Mesodermal cell (in vitro differentiated cells): ENCODE measurements at regions not wholly inside any gene's neighbourhood (a gene's known extent, or its start where the extent isn't known, plus 50 kb on each side); places are given as distances from the start of the nearest gene placed in this dataset.

Experiments
- H3K27ac ChIP-seq: 2 replicates; pipeline ENCODE4 v1.7.0; 2013; ENCODE audit warnings: mild to moderate bottlenecking, low read depth, low read length, moderate library complexity; ENCODE audit not compliant: severe bottlenecking
- H3K36me3 ChIP-seq: 2 replicates; pipeline ENCODE4 v1.7.1; 2013; ENCODE audit warnings: mild to moderate bottlenecking, low read length, moderate library complexity; ENCODE audit not compliant: control insufficient read depth, insufficient read depth
- H3K4me1 ChIP-seq: one replicate; pipeline ENCODE4 v1.7.1; 2013; ENCODE audit warnings: mild to moderate bottlenecking, low read length; ENCODE audit not compliant: insufficient read depth, control insufficient read depth, poor library complexity, severe bottlenecking
- H3K4me3 ChIP-seq: 2 replicates; pipeline ENCODE4 v1.7.0; 2013; ENCODE audit warnings: low read length, control low read depth, mild to moderate bottlenecking; ENCODE audit not compliant: insufficient read depth, poor library complexity, severe bottlenecking; ENCODE audit errors: extremely low read depth
- H3K9me3 ChIP-seq: 2 replicates; pipeline ENCODE4 v1.7.1; 2013; ENCODE audit warnings: mild to moderate bottlenecking, low read length, moderate library complexity; ENCODE audit not compliant: control insufficient read depth
- WGBS, 2 experiments: methylation state at CpG; one replicate each; pipeline ENCODE4 v1.1.5; 2013; ENCODE audit warnings: missing lambda C conversion rate in 2 of 2; ENCODE audit not compliant: insufficient coverage in 2 of 2; 5-methylcytosine and 5-hydroxymethylcytosine counted together

- H3K4me3 ChIP-seq, result no peak overlapping the region
- H3K27ac ChIP-seq, result no peak overlapping the region
- 86 to 95% methylated on average over 7 of the region's 9 CpGs for WGBS, 2 experiments
- no peaks in the 10 kb centered on the region for H3K9me3 ChIP-seq
- H3K4me1 ChIP-seq, result peaks cover 12% of the 10 kb centered on the region
- H3K36me3 ChIP-seq, result no peaks in the 10 kb centered on the region
Observed at GRCh38 chr9:129380961-129381401, 202.9 kb upstream of the IER5L start.

DNA sequence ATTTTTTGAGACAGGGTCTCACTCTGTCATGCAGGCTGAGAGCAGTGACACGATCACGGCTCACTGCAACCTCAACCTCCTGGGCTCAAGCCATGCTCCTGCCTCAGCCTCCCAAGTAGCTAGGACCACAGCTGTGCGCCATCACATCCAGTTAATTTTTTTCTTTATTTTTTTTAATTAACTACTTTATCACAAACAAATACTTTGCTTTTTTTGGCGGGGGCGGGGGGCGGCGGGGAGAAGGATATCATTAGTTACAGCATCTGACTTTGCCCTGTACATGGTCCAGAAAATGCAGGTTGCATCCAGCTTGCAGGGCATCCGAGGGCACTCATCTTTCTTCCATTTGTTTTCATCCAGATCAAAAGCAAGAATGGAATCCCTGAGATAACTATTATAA is 201.8 kb upstream of the IER5L start:
- no peak overlapping the region for H3K27ac ChIP-seq
- H3K4me3 ChIP-seq, result no peak overlapping the region
- peaks cover 12% of the 10 kb centered on the region for H3K4me1 ChIP-seq
- 91 to 97% methylated on average over 6 to 8 of the region's 8 CpGs for WGBS, 2 experiments
- no peaks in the 10 kb centered on the region for H3K9me3 ChIP-seq
- H3K36me3 ChIP-seq, result no peaks in the 10 kb centered on the region

- Histone ChIP-seq H3K9me3 (no peaks in the 10 kb centered on the region), H3K27ac (no peak overlapping the region), H3K4me1 (peaks cover 12% of the 10 kb centered on the region), H3K36me3 (no peaks in the 10 kb centered on the region), H3K4me3 (no peak overlapping the region)
- WGBS, 2 experiments, result 89 to 93% methylated on average over 14 to 16 of the region's 16 CpGs
Observed at GRCh38 chr9:129379181-129379836, 201.2 kb upstream of the IER5L start.

GRCh38 chr9:129377931-129378661 is 200.0 kb upstream of the IER5L start:
- 87 to 94% methylated on average over 16 to 23 of the region's 28 CpGs for WGBS, 2 experiments
- Histone ChIP-seq H3K4me3 (no peak overlapping the region), H3K9me3 (no peaks in the 10 kb centered on the region), H3K36me3 (no peaks in the 10 kb centered on the region), H3K27ac (no peak overlapping the region), H3K4me1 (peaks cover 8% of the 10 kb centered on the region)

- no peaks in the 10 kb centered on the region for H3K4me1 ChIP-seq
- 83% methylated on average over 4 of the region's 5 CpGs for WGBS, 2 experiments
- no peak overlapping the region for H3K4me3 ChIP-seq
- no peaks in the 10 kb centered on the region for H3K9me3 ChIP-seq
- no peak overlapping the region for H3K27ac ChIP-seq
- H3K36me3 ChIP-seq, result no peaks in the 10 kb centered on the region
Observed at GRCh38 chr9:129377181-129377580, 199.1 kb upstream of the IER5L start.

DNA sequence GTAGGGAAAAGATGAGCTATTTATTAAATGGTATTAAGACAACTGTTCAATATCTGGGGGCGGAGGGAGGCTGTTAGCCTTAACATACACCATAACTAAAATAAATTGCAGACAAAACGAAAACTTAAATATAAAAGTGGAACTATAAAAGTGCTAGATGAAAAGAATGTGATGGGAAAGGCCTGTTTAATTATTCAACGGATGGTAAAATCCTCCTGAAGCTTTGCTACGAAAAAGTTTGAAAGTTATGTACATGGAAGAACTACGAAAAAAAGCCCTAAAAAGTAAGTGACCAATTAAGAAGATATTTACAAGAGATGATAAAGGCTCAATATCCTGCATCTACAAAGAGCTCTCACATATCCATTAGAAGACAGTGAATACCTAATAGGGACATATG is 197.8 kb upstream of the IER5L start:
- H3K4me3 ChIP-seq, result no peak overlapping the region
- H3K27ac ChIP-seq, result no peak overlapping the region
- H3K4me1 ChIP-seq, result no peaks in the 10 kb centered on the region
- H3K36me3 ChIP-seq, result no peaks in the 10 kb centered on the region
- no peaks in the 10 kb centered on the region for H3K9me3 ChIP-seq
- WGBS, 2 experiments, result 88 to 100% methylated on average over 1 of the region's 5 CpGs

- Histone ChIP-seq H3K36me3 (no peaks in the 10 kb centered on the region), H3K4me1 (no peaks in the 10 kb centered on the region), H3K9me3 (peaks cover 6% of the 10 kb centered on the region), H3K27ac (no peak overlapping the region), H3K4me3 (no peak overlapping the region)
- WGBS, 2 experiments, result 90 to 100% methylated on average over 1 of the region's 2 CpGs
Observed at GRCh38 chr9:129374651-129375050, 196.6 kb upstream of the IER5L start.

DNA sequence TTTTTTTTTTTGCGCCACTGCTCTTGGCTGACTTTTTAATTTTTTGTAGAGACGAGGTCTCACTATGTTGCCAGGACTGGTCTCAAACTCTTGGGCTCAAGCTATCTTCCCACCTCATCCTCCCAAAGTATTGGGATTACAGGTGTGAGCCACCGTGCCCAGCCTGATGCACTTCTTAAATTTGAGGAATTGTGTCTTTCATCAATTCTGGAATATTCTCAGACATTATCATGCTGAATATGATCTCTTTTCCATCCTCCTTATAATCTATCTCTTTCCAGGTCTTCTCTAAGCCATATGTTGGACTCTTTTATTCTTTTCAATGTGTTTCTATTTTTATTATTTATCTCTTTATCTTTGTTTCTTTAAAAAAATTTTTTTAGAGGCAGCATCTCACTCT is 196.2 kb upstream of the IER5L start:
- no peaks in the 10 kb centered on the region for H3K36me3 ChIP-seq
- H3K27ac ChIP-seq, result no peak overlapping the region
- H3K9me3 ChIP-seq, result peaks cover 10% of the 10 kb centered on the region
- no peaks in the 10 kb centered on the region for H3K4me1 ChIP-seq
- H3K4me3 ChIP-seq, result no peak overlapping the region
- WGBS, 2 experiments, result 100% methylated on average over 1 of the region's 3 CpGs; no CpG with 5 or more reads in 1 of the 2 experiments

DNA sequence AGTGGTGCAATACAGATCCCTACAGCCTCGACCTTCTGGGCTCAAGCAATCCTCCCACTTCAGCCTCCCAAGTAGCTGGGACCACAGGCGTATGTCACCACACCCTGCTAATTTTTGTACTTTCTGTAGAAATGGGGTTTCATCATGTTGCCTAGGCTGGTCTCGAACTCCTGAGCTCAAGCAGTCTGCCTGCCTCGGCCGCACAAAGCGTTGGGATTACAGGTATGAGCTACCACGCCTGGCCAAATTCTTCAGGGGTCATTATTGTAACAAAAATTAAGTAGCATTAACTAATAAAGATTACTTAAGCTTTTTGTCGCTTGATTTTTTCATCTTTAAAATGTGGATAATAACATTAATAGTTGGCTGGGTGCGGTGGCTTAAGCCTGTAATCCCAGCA is 195.3 kb upstream of the IER5L start:
- Histone ChIP-seq H3K4me1 (no peaks in the 10 kb centered on the region), H3K4me3 (no peak overlapping the region), H3K27ac (no peak overlapping the region), H3K36me3 (no peaks in the 10 kb centered on the region), H3K9me3 (peaks cover 11% of the 10 kb centered on the region)
- WGBS, 2 experiments, result 86 to 94% methylated on average over 2 to 6 of the region's 9 CpGs

DNA sequence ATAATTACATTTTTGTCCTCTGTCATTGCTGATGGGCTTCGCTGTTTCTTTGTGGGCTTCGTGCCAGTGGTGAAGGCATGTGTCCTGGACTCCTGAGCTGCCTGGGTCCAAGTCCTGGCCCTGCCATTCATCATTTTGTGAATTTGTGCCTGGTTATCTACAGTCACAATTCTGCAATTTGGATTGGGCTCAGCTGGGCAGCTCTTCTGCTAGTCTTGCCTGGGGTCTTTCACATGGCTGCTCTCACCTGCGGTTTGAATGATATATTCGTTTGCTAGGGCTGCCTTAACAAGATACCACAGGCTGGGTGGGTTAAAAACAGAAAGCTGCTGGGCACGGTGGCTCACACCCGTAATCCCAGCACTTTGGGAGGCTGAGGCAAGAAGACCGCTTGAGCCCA is 192.7 kb upstream of the IER5L start:
- Histone ChIP-seq H3K4me1 (no peaks in the 10 kb centered on the region), H3K4me3 (no peak overlapping the region), H3K9me3 (peaks cover 11% of the 10 kb centered on the region), H3K36me3 (no peaks in the 10 kb centered on the region), H3K27ac (no peak overlapping the region)
- WGBS, 2 experiments, result 93 to 94% methylated on average over 6 of the region's 7 CpGs

DNA sequence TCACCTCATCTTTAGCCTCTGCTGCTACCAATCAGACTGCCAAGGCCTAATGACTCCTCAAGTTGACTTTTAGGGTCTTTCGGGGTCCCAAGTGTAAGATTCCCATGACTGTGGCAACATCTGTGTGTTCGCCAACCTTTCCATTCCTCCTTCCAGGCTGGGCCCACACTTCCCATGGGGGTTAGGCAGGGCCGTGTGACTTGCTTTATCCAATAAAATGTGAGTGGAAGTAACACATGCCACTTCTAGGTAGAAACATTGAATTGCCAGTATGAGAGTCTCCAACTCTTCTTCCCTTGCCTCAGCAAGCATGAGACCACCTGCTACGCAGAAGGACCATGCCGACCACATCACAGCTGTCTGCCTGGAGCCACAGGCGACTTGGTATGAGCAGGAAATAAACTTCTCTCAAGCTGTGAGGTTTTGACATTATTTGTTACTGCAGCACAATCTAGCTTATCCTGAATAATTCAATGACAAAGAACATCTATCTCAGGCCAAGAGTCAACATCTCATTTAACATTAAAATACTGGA is 190.4 kb upstream of the IER5L start:
- WGBS, 2 experiments, result 91 to 96% methylated on average over 4 to 5 of the region's 6 CpGs
- no peak overlapping the region for H3K27ac ChIP-seq
- H3K9me3 ChIP-seq, result peaks cover 11% of the 10 kb centered on the region
- H3K36me3 ChIP-seq, result no peaks in the 10 kb centered on the region
- no peak overlapping the region for H3K4me3 ChIP-seq
- H3K4me1 ChIP-seq, result no peaks in the 10 kb centered on the region
